ENCODE measurements at regions not wholly inside any gene's neighbourhood (a gene's known extent, or its start where the extent isn't known, plus 50 kb on each side); places are given as distances from the start of the nearest gene placed in this dataset.
"Not testable (repeated sequence)": the region's sequence is repeated elsewhere in the genome, so short reads cannot be mapped to it uniquely, and the experiment has no call there.

- Histone ChIP-seq H3K4me3 (ENCODE audit: low read length) (no peak overlapping the region), H3K27me3 (ENCODE audit: control insufficient read depth in 2 of 2, insufficient read depth in 2 of 2, low read length in 2 of 2) (no peaks in the 10 kb centered on the region), H3K36me3 (ENCODE audit: control insufficient read depth in 2 of 3, insufficient read depth in 3 of 3, low read length in 3 of 3) (no peaks in the 10 kb centered on the region), H3K27ac (ENCODE audit: low read depth, low read length) (no peak overlapping the region), H3K4me1 (ENCODE audit: control insufficient read depth in 2 of 2, insufficient read depth in 2 of 2, low read length in 2 of 2) (no peaks in the 10 kb centered on the region), H3K9me3 (ENCODE audit: control insufficient read depth in 2 of 3, low read length in 3 of 3) (no peaks in the 10 kb centered on the region)
- Mint-ChIP-seq H3K4me3 (no peak overlapping the region), H3K4me1 (no peaks in the 10 kb centered on the region), H3K9me3 (peaks cover 0 to 22% (median 10%) of the 10 kb centered on the region in 11 donors), H3K27ac (no peak overlapping the region), H3K27me3 (no peaks in the 10 kb centered on the region), H3K36me3 (peaks cover 0 to 5% (median 0%) of the 10 kb centered on the region in 5 donors)
- intact Hi-C loops (cut with micrococcal nuclease), result no loop called here
- ChIA-PET POLR2A (no interaction called here), CTCF (no interaction called here)
- ATAC-seq, result no peak
- no peak for DNase-seq
These were observed 318.7 kb upstream of the TECRL start for GRCh38 chr4:64727960-64728359.

- H3K4me1 Mint-ChIP-seq; H3K9me3 ChIP-seq (ENCODE audit: control insufficient read depth in 2 of 3, low read length in 3 of 3): not testable (repeated sequence)
These were observed 318.1 kb upstream of the TECRL start for GRCh38 chr4:64727391-64727790.

GRCh38 chr4:64724689-64725088 lies 315.4 kb upstream of the TECRL start:
- no peaks in the 10 kb centered on the region for H3K27me3 Mint-ChIP-seq
- DNase-seq (no peak), ATAC-seq (no peak)
- Histone ChIP-seq H3K36me3 (ENCODE audit: control insufficient read depth in 2 of 3, insufficient read depth in 3 of 3, low read length in 3 of 3) (no peaks in the 10 kb centered on the region), H3K9me3 (ENCODE audit: control insufficient read depth in 2 of 3, low read length in 3 of 3) (no peaks in the 10 kb centered on the region), H3K4me1 (ENCODE audit: control insufficient read depth in 2 of 2, insufficient read depth in 2 of 2, low read length in 2 of 2) (no peaks in the 10 kb centered on the region), H3K27ac (ENCODE audit: low read depth, low read length) (no peak overlapping the region), H3K27me3 (ENCODE audit: control insufficient read depth in 2 of 2, insufficient read depth in 2 of 2, low read length in 2 of 2) (no peaks in the 10 kb centered on the region), H3K4me3 (ENCODE audit: low read length) (no peak overlapping the region)
- H3K36me3 Mint-ChIP-seq, result peaks cover 0 to 5% (median 0%) of the 10 kb centered on the region in 5 donors
- ChIA-PET CTCF (no interaction called here), POLR2A (no interaction called here)
- H3K4me3 Mint-ChIP-seq, result no peak overlapping the region
- H3K27ac Mint-ChIP-seq, result no peak overlapping the region
- H3K9me3 Mint-ChIP-seq, result peaks cover 0 to 16% (median 6%) of the 10 kb centered on the region in 11 donors
- intact Hi-C loops (cut with micrococcal nuclease), result no loop called here
- no peaks in the 10 kb centered on the region for H3K4me1 Mint-ChIP-seq

More at GRCh38 chr4:64727391-64727790, 318.1 kb upstream of the TECRL start:
- POLR2A ChIA-PET; H3K4me1 ChIP-seq (ENCODE audit: control insufficient read depth in 2 of 2, insufficient read depth in 2 of 2, low read length in 2 of 2); intact Hi-C loops (cut with micrococcal nuclease); H3K4me3 ChIP-seq (ENCODE audit: low read length); H3K27ac Mint-ChIP-seq; H3K36me3 ChIP-seq (ENCODE audit: control insufficient read depth in 2 of 3, insufficient read depth in 3 of 3, low read length in 3 of 3); H3K27ac ChIP-seq (ENCODE audit: low read depth, low read length); DNase-seq; H3K27me3 ChIP-seq (ENCODE audit: control insufficient read depth in 2 of 2, insufficient read depth in 2 of 2, low read length in 2 of 2); H3K36me3 Mint-ChIP-seq; H3K4me3 Mint-ChIP-seq; CTCF ChIA-PET; H3K27me3 Mint-ChIP-seq; ATAC-seq: not testable (repeated sequence)
- H3K9me3 Mint-ChIP-seq, result peaks cover 0 to 18% (median 8%) of the 10 kb centered on the region in 11 donors

GRCh38 chr4:64721106-64721505 lies 311.9 kb upstream of the TECRL start:
- Mint-ChIP-seq H3K9me3 (peaks cover 0 to 17% (median 2%) of the 10 kb centered on the region in 11 donors), H3K36me3 (peaks cover 0 to under 1% (median 0%) of the 10 kb centered on the region in 5 donors), H3K27ac (no peak overlapping the region), H3K27me3 (no peaks in the 10 kb centered on the region), H3K4me3 (no peak overlapping the region), H3K4me1 (no peaks in the 10 kb centered on the region)
- ATAC-seq (no peak), DNase-seq (no peak)
- no peaks in the 10 kb centered on the region for H3K4me1 ChIP-seq (ENCODE audit: control insufficient read depth in 2 of 2, insufficient read depth in 2 of 2, low read length in 2 of 2)
- H3K27ac ChIP-seq (ENCODE audit: low read depth, low read length), result no peak overlapping the region
- H3K9me3 ChIP-seq (ENCODE audit: control insufficient read depth in 2 of 3, low read length in 3 of 3), result no peaks in the 10 kb centered on the region
- no peak overlapping the region for H3K4me3 ChIP-seq (ENCODE audit: low read length)
- intact Hi-C loops (cut with micrococcal nuclease), result no loop called here
- CTCF ChIA-PET, result no interaction called here
- no peaks in the 10 kb centered on the region for H3K27me3 ChIP-seq (ENCODE audit: control insufficient read depth in 2 of 2, insufficient read depth in 2 of 2, low read length in 2 of 2)
- H3K36me3 ChIP-seq (ENCODE audit: control insufficient read depth in 2 of 3, insufficient read depth in 3 of 3, low read length in 3 of 3), result no peaks in the 10 kb centered on the region
- POLR2A ChIA-PET, result no interaction called here

GRCh38 chr4:64718091-64718490 lies 308.8 kb upstream of the TECRL start:
- Histone ChIP-seq H3K27me3 (ENCODE audit: control insufficient read depth in 2 of 2, insufficient read depth in 2 of 2, low read length in 2 of 2) (no peaks in the 10 kb centered on the region), H3K9me3 (ENCODE audit: control insufficient read depth in 2 of 3, low read length in 3 of 3) (no peaks in the 10 kb centered on the region), H3K36me3 (ENCODE audit: control insufficient read depth in 2 of 3, insufficient read depth in 3 of 3, low read length in 3 of 3) (no peaks in the 10 kb centered on the region), H3K4me1 (ENCODE audit: control insufficient read depth in 2 of 2, insufficient read depth in 2 of 2, low read length in 2 of 2) (no peaks in the 10 kb centered on the region), H3K4me3 (ENCODE audit: low read length) (no peak overlapping the region), H3K27ac (ENCODE audit: low read depth, low read length) (no peak overlapping the region)
- Mint-ChIP-seq H3K27ac (no peak overlapping the region), H3K9me3 (peaks cover 0 to 15% (median 0%) of the 10 kb centered on the region in 11 donors), H3K4me1 (no peaks in the 10 kb centered on the region), H3K4me3 (no peak overlapping the region), H3K27me3 (no peaks in the 10 kb centered on the region), H3K36me3 (no peaks in the 10 kb centered on the region)
- ATAC-seq, result no peak
- POLR2A ChIA-PET, result no interaction called here
- CTCF ChIA-PET, result no interaction called here
- no peak for DNase-seq
- intact Hi-C loops (cut with micrococcal nuclease), result no loop called here

GRCh38 chr4:64715741-64716140 lies 306.5 kb upstream of the TECRL start:
- Mint-ChIP-seq H3K36me3 (no peaks in the 10 kb centered on the region), H3K4me1 (no peaks in the 10 kb centered on the region), H3K4me3 (no peak overlapping the region), H3K27me3 (no peaks in the 10 kb centered on the region), H3K27ac (no peak overlapping the region), H3K9me3 (peaks cover 0 to 5% (median 0%) of the 10 kb centered on the region in 11 donors)
- no peaks in the 10 kb centered on the region for H3K9me3 ChIP-seq (ENCODE audit: control insufficient read depth in 2 of 3, low read length in 3 of 3)
- no peak overlapping the region for H3K27ac ChIP-seq (ENCODE audit: low read depth, low read length)
- DNase-seq (no peak), ATAC-seq (no peak)
- POLR2A ChIA-PET, result no interaction called here
- no peaks in the 10 kb centered on the region for H3K27me3 ChIP-seq (ENCODE audit: control insufficient read depth in 2 of 2, insufficient read depth in 2 of 2, low read length in 2 of 2)
- intact Hi-C loops (cut with micrococcal nuclease), result no loop called here
- H3K4me1 ChIP-seq (ENCODE audit: control insufficient read depth in 2 of 2, insufficient read depth in 2 of 2, low read length in 2 of 2), result no peaks in the 10 kb centered on the region
- no peaks in the 10 kb centered on the region for H3K36me3 ChIP-seq (ENCODE audit: control insufficient read depth in 2 of 3, insufficient read depth in 3 of 3, low read length in 3 of 3)
- CTCF ChIA-PET, result no interaction called here
- H3K4me3 ChIP-seq (ENCODE audit: low read length), result no peak overlapping the region

GRCh38 chr4:64713256-64713840 lies 304.1 kb upstream of the TECRL start:
- Mint-ChIP-seq H3K4me1 (no peaks in the 10 kb centered on the region), H3K4me3 (no peak overlapping the region), H3K9me3 (peaks cover 0 to 4% (median 0%) of the 10 kb centered on the region in 11 donors), H3K36me3 (no peaks in the 10 kb centered on the region), H3K27me3 (no peaks in the 10 kb centered on the region), H3K27ac (no peak overlapping the region)
- CTCF ChIA-PET, result no interaction called here
- no peaks in the 10 kb centered on the region for H3K27me3 ChIP-seq (ENCODE audit: control insufficient read depth in 2 of 2, insufficient read depth in 2 of 2, low read length in 2 of 2)
- intact Hi-C loops (cut with micrococcal nuclease), result no loop called here
- no peaks in the 10 kb centered on the region for H3K4me1 ChIP-seq (ENCODE audit: control insufficient read depth in 2 of 2, insufficient read depth in 2 of 2, low read length in 2 of 2)
- POLR2A ChIA-PET, result no interaction called here
- DNase-seq, result no peak
- no peak overlapping the region for H3K4me3 ChIP-seq (ENCODE audit: low read length)
- no peaks in the 10 kb centered on the region for H3K9me3 ChIP-seq (ENCODE audit: control insufficient read depth in 2 of 3, low read length in 3 of 3)
- no peak overlapping the region for H3K27ac ChIP-seq (ENCODE audit: low read depth, low read length)
- no peaks in the 10 kb centered on the region for H3K36me3 ChIP-seq (ENCODE audit: control insufficient read depth in 2 of 3, insufficient read depth in 3 of 3, low read length in 3 of 3)
- ATAC-seq, result no peak
